GM12878 (cell line): ENCODE measurements at regions not wholly inside any gene's neighbourhood (a gene's known extent, or its start where the extent isn't known, plus 50 kb on each side); places are given as distances from the start of the nearest gene placed in this dataset.

Experiments
- ATAC-seq: fragments of 200-7000 bp; cut with Tn5 transposase; 3 replicates; pipeline ENCODE4 v1.9.1; 2020; ENCODE audit warnings: mild to moderate bottlenecking, moderate library complexity
- BruUV-seq: library from RNA; stranded (reverse); fragments of 400-500 nt; replicated peaks from 2 replicates; lab custom pipeline; 2021; lab: Mats Ljungman, UMichigan
- CTCF ChIA-PET: fragments of 300-600 bp; sonication (Branson Sonifier 250); formaldehyde crosslinking; extraction: SDS; loops from one replicate; lab custom pipeline; 2021; ENCODE audit warnings: inconsistent platforms; lab: Yijun Ruan, JAX
- POLR2A ChIA-PET: fragments of 350-600 bp; formaldehyde crosslinking; extraction: SDS; loops from one replicate; lab custom pipeline; 2021; ENCODE audit warnings: inconsistent platforms; lab: Charles Lee
- RAD21 ChIA-PET: fragments of 300-600 bp; sonication (Branson Sonifier 250); formaldehyde crosslinking; loops from one replicate; lab custom pipeline; 2023; ENCODE audit warnings: antibody characterized with exemption; ENCODE audit not compliant: unreplicated experiment; lab: Charles Lee
- SMC1A ChIA-PET: fragments of 300-600 bp; sonication (Branson Sonifier 250); formaldehyde crosslinking; loops from one replicate; lab custom pipeline; 2023; ENCODE audit not compliant: unreplicated experiment, uncharacterized antibody; lab: Charles Lee
- DNase-seq: peaks from one replicate; pipeline ENCODE4 v3.0.0-alpha.2; 2011; ENCODE audit warnings: low read depth, low spot score
- FAIRE-seq: peaks from 3 replicates; lab custom pipeline; 2011; peaks lifted over from hg19 to GRCh38; lab: Jason Lieb, UNC
- H2AFZ ChIP-seq: 2 replicates; pipeline ENCODE4 v1.6.0; 2011; ENCODE audit warnings: low read depth, low read length, control low read depth; ENCODE audit not compliant: control insufficient read depth
- H3K27ac ChIP-seq: 2 replicates; pipeline ENCODE4 v1.5.1; 2011; ENCODE audit warnings: control low read depth; ENCODE audit not compliant: control insufficient read depth, insufficient read depth
- H3K27me3 ChIP-seq, 2 experiments: replicated peaks in 1 of 2; 2 replicates each; pipeline versions ENCODE4 v1.6.0 to v1.6.1; 2011; ENCODE audit warnings: low read length in 1 of 2; ENCODE audit not compliant: control insufficient read depth in 2 of 2, insufficient read depth in 2 of 2
- H3K36me3 ChIP-seq, 2 experiments: 2 replicates each; pipeline ENCODE4 v1.5.1; 2011; ENCODE audit warnings: low read length in 1 of 2; ENCODE audit not compliant: control insufficient read depth in 2 of 2, insufficient read depth in 2 of 2
- H3K4me1 ChIP-seq: 2 replicates; pipeline ENCODE4 v1.6.1; 2011; ENCODE audit warnings: mild to moderate bottlenecking, low read length, moderate library complexity, mixed read lengths; ENCODE audit not compliant: control insufficient read depth, insufficient read depth
- H3K4me2 ChIP-seq: 2 replicates; pipeline ENCODE4 v1.6.0; 2011; ENCODE audit warnings: control low read depth; ENCODE audit not compliant: control insufficient read depth, insufficient read depth
- H3K4me3 ChIP-seq: fragments of 200-600 bp; sonication (generic); 2 replicates; pipeline ENCODE4 v1.5.1; 2016
- H3K79me2 ChIP-seq: 2 replicates; pipeline ENCODE4 v1.6.0; 2011; ENCODE audit warnings: low read length; ENCODE audit not compliant: control insufficient read depth, insufficient read depth
- H3K9ac ChIP-seq: 2 replicates; pipeline ENCODE4 v1.8.0; 2011; ENCODE audit warnings: low read length, control low read depth, mixed read lengths; ENCODE audit not compliant: control insufficient read depth, insufficient read depth
- H3K9me3 ChIP-seq: replicated peaks from 3 replicates; pipeline ENCODE4 v1.5.1; 2011; ENCODE audit warnings: mild to moderate bottlenecking, low read length; ENCODE audit not compliant: control insufficient read depth, insufficient read depth
- H4K20me1 ChIP-seq: 2 replicates; pipeline ENCODE4 v1.6.0; 2011; ENCODE audit not compliant: control insufficient read depth, insufficient read depth
- CBX5 ChIP-seq: sonication (generic); IDR thresholded peaks from 2 replicates; pipeline ENCODE4 v1.6.1; 2016; ENCODE audit warnings: low read depth, moderate library complexity, mild to moderate bottlenecking, inconsistent platforms
- CREB1 ChIP-seq: IDR thresholded peaks from 2 replicates; pipeline ENCODE4 v1.6.1; 2012; ENCODE audit warnings: low read depth, mild to moderate bottlenecking, inconsistent platforms
- ESRRA ChIP-seq: IDR thresholded peaks from 2 replicates; pipeline ENCODE4 v1.6.1; 2012; ENCODE audit warnings: mild to moderate bottlenecking, low read length, improper control_type of control experiment
- FOXM1 ChIP-seq: IDR thresholded peaks from 2 replicates; pipeline ENCODE4 v1.6.1; 2012; ENCODE audit warnings: low read depth, mild to moderate bottlenecking, inconsistent platforms, low read length, moderate library complexity
- LARP7 ChIP-seq: fragments of 450-650 bp; IDR thresholded peaks from 2 replicates; pipeline ENCODE4 v1.6.1; 2017; ENCODE audit warnings: mild to moderate bottlenecking
- NBN ChIP-seq: fragments of 450-650 bp; IDR thresholded peaks from 2 replicates; pipeline ENCODE4 v1.6.1; 2016
- NRF1 ChIP-seq: conservative IDR thresholded peaks from 2 replicates; pipeline ENCODE4 v1.6.1; 2011; ENCODE audit warnings: mild to moderate bottlenecking, low read depth, low read length, improper control_type of control experiment
- POLR2A ChIP-seq: IDR thresholded peaks from 2 replicates; pipeline ENCODE4 v1.6.1; 2011; ENCODE audit warnings: low read depth, mild to moderate bottlenecking, low read length
- SUPT20H ChIP-seq: IDR thresholded peaks from 2 replicates; pipeline ENCODE4 v1.6.1; 2011; ENCODE audit warnings: low read depth, mild to moderate bottlenecking, low read length, moderate library complexity, borderline replicate concordance; ENCODE audit not compliant: control insufficient read depth
- TCF3 ChIP-seq: IDR thresholded peaks from 2 replicates; pipeline ENCODE4 v1.6.1; 2012; ENCODE audit warnings: low read depth, mild to moderate bottlenecking, low read length, borderline replicate concordance; ENCODE audit not compliant: insufficient read depth
- ZNF622 ChIP-seq: fragments of 450-650 bp; IDR thresholded peaks from 2 replicates; pipeline ENCODE4 v1.6.1; 2017; ENCODE audit warnings: mild to moderate bottlenecking, inconsistent platforms
- WGBS: methylation state at CpG from one replicate; pipeline ENCODE4 v1.1.6; 2016; ENCODE audit warnings: low lambda C conversion rate; ENCODE audit not compliant: insufficient replicate concordance, insufficient coverage; ENCODE audit errors: missing lambda C conversion rate; 5-methylcytosine and 5-hydroxymethylcytosine counted together
- in situ Hi-C: fragments of 300-500 bp; cut with MboI; formaldehyde crosslinking; loops from 9 replicates; pipeline ENCODE4 v1.14.3; 2018; ENCODE audit warnings: mixed read lengths
- intact Hi-C: fragments of 100-400 bp; cut with micrococcal nuclease; formaldehyde crosslinking; loops from one replicate; pipeline ENCODE4 v1.14.2; 2022; ENCODE audit not compliant: unreplicated experiment
- TF ChIP-seq, protein P1 (sequence below): fragments of 450-650 bp; IDR thresholded peaks from 2 replicates; pipeline ENCODE4 v1.6.1; 2016; ENCODE audit warnings: mild to moderate bottlenecking
- TF ChIP-seq, protein P2 (sequence below): IDR thresholded peaks from 2 replicates; pipeline ENCODE4 v1.6.1; 2012; ENCODE audit warnings: improper control_type of control experiment, low read depth, low read length; ENCODE audit not compliant: insufficient replicate concordance

DNA sequence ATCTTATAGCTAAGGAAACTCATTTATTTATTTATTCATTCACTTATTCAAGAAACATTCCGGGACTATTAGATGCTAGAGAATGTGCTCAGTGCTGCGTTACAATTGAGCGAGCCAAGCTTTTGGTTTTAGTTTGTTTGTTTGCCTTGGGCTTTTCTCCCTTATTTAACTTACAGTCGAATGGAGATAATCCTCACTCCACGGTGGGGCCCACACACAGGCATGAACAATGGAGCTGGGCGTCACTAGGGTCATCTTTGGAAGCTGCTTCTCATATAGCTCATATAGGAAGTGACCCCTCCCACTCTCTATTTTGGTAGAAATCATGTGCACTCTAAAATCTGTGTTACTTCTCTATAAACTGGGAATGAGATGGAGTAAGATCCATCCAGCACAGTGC lies 210.0 kb downstream of the TMEM114 start:
- no peak overlapping the region for H3K27ac ChIP-seq
- CTCF ChIA-PET: no interaction called here
- H2AFZ ChIP-seq: no peak overlapping the region
- TF ChIP-seq, protein P1, sequence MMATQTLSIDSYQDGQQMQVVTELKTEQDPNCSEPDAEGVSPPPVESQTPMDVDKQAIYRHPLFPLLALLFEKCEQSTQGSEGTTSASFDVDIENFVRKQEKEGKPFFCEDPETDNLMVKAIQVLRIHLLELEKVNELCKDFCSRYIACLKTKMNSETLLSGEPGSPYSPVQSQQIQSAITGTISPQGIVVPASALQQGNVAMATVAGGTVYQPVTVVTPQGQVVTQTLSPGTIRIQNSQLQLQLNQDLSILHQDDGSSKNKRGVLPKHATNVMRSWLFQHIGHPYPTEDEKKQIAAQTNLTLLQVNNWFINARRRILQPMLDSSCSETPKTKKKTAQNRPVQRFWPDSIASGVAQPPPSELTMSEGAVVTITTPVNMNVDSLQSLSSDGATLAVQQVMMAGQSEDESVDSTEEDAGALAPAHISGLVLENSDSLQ: no peak
- TF ChIP-seq SUPT20H (no peak), LARP7 (no peak)
- SMC1A ChIA-PET: no interaction called here
- no peak overlapping the region for H3K4me3 ChIP-seq
- FAIRE-seq: no peak
- no peaks in the 10 kb centered on the region for H4K20me1 ChIP-seq
- POLR2A ChIA-PET: no interaction called here
- RAD21 ChIA-PET: no interaction called here
- H3K4me2 ChIP-seq: no peak overlapping the region
- in situ Hi-C loops: loop anchor here (25.0 kb wide), 2 partner anchors 357 to 607 kb away; no protein-coding TSS in a partner anchor
- H3K4me1 ChIP-seq: no peaks in the 10 kb centered on the region
- H3K9ac ChIP-seq: no peak overlapping the region
- no peaks in the 10 kb centered on the region for H3K36me3 ChIP-seq
- intact Hi-C loops: no loop called here
- DNase-seq: no peak
- H3K9me3 ChIP-seq: no peaks in the 10 kb centered on the region
- 24% methylated on average over 6 of the region's 6 CpGs for WGBS
- BruUV-seq: no TSS peak
- no peak for ATAC-seq
- no peaks in the 10 kb centered on the region for H3K79me2 ChIP-seq
- H3K27me3 ChIP-seq: no peaks in the 10 kb centered on the region

DNA sequence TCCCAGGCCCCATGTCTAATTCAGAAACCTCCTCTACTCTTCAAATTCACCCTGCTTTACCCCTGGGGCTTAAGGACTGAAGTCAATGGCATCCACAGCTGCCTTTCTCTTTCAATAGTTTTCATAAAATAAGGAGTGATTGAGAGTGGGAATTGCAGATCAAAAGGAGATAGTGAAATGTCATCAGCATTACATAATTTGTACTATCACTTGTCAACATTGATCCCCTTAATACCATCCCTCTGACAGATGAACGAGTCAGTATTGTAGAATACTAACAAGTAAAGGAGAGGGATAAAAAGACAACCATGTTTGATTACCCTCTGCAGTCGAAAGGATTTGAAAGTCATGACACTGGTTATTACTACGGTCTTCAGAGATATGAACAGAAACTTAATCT lies 212.4 kb downstream of the TMEM114 start:
- Histone ChIP-seq H4K20me1 (no peaks in the 10 kb centered on the region), H3K9ac (no peak overlapping the region), H3K9me3 (no peaks in the 10 kb centered on the region), H3K27ac (no peak overlapping the region), H3K27me3 (no peaks in the 10 kb centered on the region), H3K4me2 (no peak overlapping the region), H3K4me3 (no peak overlapping the region), H3K36me3 (no peaks in the 10 kb centered on the region), H2AFZ (no peak overlapping the region), H3K79me2 (no peaks in the 10 kb centered on the region), H3K4me1 (no peaks in the 10 kb centered on the region)
- intact Hi-C loops: no loop called here
- ChIA-PET CTCF (no interaction called here), SMC1A (no interaction called here), RAD21 (no interaction called here), POLR2A (no interaction called here)
- in situ Hi-C loops: loop anchor here (25.0 kb wide), 2 partner anchors 359 to 609 kb away; no protein-coding TSS in a partner anchor
- DNase-seq: no peak
- ATAC-seq: no peak
- no peak for FAIRE-seq
- BruUV-seq: no TSS peak
- 21% methylated on average over 3 of the region's 3 CpGs for WGBS
- TF ChIP-seq NRF1 (no peak), POLR2A (no peak), CREB1 (no peak), ZNF622 (no peak), CBX5 (no peak), FOXM1 (no peak), NBN (no peak), TCF3 (no peak), ESRRA (no peak)
- TF ChIP-seq, protein P2, sequence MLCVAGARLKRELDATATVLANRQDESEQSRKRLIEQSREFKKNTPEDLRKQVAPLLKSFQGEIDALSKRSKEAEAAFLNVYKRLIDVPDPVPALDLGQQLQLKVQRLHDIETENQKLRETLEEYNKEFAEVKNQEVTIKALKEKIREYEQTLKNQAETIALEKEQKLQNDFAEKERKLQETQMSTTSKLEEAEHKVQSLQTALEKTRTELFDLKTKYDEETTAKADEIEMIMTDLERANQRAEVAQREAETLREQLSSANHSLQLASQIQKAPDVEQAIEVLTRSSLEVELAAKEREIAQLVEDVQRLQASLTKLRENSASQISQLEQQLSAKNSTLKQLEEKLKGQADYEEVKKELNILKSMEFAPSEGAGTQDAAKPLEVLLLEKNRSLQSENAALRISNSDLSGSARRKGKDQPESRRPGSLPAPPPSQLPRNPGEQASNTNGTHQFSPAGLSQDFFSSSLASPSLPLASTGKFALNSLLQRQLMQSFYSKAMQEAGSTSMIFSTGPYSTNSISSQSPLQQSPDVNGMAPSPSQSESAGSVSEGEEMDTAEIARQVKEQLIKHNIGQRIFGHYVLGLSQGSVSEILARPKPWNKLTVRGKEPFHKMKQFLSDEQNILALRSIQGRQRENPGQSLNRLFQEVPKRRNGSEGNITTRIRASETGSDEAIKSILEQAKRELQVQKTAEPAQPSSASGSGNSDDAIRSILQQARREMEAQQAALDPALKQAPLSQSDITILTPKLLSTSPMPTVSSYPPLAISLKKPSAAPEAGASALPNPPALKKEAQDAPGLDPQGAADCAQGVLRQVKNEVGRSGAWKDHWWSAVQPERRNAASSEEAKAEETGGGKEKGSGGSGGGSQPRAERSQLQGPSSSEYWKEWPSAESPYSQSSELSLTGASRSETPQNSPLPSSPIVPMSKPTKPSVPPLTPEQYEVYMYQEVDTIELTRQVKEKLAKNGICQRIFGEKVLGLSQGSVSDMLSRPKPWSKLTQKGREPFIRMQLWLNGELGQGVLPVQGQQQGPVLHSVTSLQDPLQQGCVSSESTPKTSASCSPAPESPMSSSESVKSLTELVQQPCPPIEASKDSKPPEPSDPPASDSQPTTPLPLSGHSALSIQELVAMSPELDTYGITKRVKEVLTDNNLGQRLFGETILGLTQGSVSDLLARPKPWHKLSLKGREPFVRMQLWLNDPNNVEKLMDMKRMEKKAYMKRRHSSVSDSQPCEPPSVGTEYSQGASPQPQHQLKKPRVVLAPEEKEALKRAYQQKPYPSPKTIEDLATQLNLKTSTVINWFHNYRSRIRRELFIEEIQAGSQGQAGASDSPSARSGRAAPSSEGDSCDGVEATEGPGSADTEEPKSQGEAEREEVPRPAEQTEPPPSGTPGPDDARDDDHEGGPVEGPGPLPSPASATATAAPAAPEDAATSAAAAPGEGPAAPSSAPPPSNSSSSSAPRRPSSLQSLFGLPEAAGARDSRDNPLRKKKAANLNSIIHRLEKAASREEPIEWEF: no peak
